HAP-1 (cell line): ENCODE measurements at regions not wholly inside any gene's neighbourhood (a gene's known extent, or its start where the extent isn't known, plus 50 kb on each side); places are given as distances from the start of the nearest gene placed in this dataset.

Experiments used
- DNase-seq, 2 experiments: peaks; one replicate each; pipeline ENCODE4 v3.0.0-alpha.2; 2016 to 2020; ENCODE audit warnings: low spot score in 2 of 2
- H3K27me3 ChIP-seq: fragments of 250-450 bp; sonication (Bioruptor Pico); 2 replicates; pipeline ENCODE4 v1.5.1; 2020; ENCODE audit warnings: low read depth, mild to moderate bottlenecking, moderate library complexity
- H3K36me3 ChIP-seq: fragments of 250-450 bp; sonication (Bioruptor Pico); replicated peaks from 2 replicates; pipeline ENCODE4 v1.5.1; 2020; ENCODE audit warnings: mild to moderate bottlenecking
- H3K4me1 ChIP-seq: fragments of 250-450 bp; sonication (Bioruptor Pico); 2 replicates; pipeline ENCODE4 v1.5.1; 2020; ENCODE audit warnings: mild to moderate bottlenecking
- H3K4me3 ChIP-seq: fragments of 250-450 bp; sonication (Bioruptor Pico); 2 replicates; pipeline ENCODE4 v1.5.1; 2020; ENCODE audit warnings: mild to moderate bottlenecking, moderate library complexity
- H3K9me3 ChIP-seq: fragments of 250-450 bp; sonication (Bioruptor Pico); 2 replicates; pipeline ENCODE4 v1.5.1; 2020; ENCODE audit warnings: mild to moderate bottlenecking, moderate library complexity
- in situ Hi-C: fragments of 300-500 bp; cut with MboI; formaldehyde crosslinking; loops from 3 replicates; pipeline ENCODE4 v1.14.3; 2020; ENCODE audit warnings: low sequenced_read_pairs, inconsistent platforms, mixed read lengths

DNA sequence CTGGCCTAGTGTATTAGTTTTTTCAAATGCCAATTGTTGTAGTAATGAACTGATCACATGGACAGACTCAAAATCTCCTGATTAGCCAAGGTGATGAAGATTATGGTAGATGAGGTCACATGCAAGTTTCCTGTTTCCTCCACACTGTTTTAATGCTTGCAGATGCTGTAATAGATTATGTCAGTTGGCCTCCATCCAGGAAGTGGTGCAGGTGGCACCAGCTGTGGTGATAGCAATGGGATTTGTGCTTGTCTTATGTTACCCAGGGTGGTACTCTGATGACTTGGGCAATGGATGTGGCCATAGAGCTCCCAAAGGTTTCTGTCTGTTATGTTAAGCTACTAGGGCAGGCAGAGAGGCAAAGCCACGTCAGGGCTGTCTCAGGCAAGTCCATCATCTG lies 332.9 kb upstream of the DDX18 start:
- no peaks in the 10 kb centered on the region for H3K4me1 ChIP-seq
- no peaks in the 10 kb centered on the region for H3K27me3 ChIP-seq
- no peak for DNase-seq
- H3K36me3 ChIP-seq: no peaks in the 10 kb centered on the region
- in situ Hi-C loops: no loop called here
- H3K4me3 ChIP-seq: no peak overlapping the region
- H3K9me3 ChIP-seq: no peaks in the 10 kb centered on the region

DNA sequence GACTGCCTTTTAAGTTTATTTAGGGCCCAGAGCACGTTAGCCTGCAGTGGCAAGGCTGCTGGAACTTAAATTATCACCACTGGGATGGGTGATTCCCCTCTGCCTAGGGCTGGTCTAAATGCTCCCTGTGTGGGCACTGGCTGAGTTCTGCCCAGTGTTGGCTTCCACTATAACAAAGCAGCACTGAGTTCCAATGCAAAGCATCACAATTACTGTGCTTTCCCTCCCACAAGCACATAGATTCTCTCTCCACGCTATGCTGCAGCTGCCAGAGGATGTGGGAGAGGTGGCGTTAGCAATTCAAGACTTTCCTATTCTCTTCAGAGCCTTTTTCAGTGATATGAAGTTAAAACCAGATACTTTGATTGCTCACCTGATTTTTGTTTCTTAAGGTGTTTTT lies 328.9 kb upstream of the DDX18 start:
- H3K4me3 ChIP-seq: no peak overlapping the region
- no peaks in the 10 kb centered on the region for H3K36me3 ChIP-seq
- no peaks in the 10 kb centered on the region for H3K27me3 ChIP-seq
- no peaks in the 10 kb centered on the region for H3K4me1 ChIP-seq
- no peaks in the 10 kb centered on the region for H3K9me3 ChIP-seq
- no peak for DNase-seq
- in situ Hi-C loops: no loop called here

DNA sequence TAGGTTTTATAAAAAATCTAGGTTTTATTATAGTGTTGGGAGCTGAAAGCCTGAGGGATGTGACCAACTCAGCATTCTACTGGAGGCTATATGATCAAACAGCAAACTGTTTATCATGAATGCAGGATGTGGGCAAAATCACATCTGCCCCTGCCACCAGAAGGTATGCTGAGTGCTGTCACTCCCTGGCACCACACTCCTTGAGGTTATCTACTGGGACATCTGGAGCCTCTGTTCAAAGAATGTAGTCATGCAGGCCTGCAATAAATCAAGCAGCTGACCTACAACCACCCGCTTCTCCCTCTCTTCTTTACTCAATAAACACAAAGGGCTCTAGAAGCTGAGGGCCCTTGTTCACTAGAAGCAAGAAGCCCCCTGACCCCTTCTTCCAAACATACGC lies 328.4 kb upstream of the DDX18 start:
- Histone ChIP-seq H3K4me1 (no peaks in the 10 kb centered on the region), H3K9me3 (no peaks in the 10 kb centered on the region), H3K4me3 (no peak overlapping the region), H3K27me3 (no peaks in the 10 kb centered on the region), H3K36me3 (no peaks in the 10 kb centered on the region)
- no peak for DNase-seq
- in situ Hi-C loops: no loop called here

DNA sequence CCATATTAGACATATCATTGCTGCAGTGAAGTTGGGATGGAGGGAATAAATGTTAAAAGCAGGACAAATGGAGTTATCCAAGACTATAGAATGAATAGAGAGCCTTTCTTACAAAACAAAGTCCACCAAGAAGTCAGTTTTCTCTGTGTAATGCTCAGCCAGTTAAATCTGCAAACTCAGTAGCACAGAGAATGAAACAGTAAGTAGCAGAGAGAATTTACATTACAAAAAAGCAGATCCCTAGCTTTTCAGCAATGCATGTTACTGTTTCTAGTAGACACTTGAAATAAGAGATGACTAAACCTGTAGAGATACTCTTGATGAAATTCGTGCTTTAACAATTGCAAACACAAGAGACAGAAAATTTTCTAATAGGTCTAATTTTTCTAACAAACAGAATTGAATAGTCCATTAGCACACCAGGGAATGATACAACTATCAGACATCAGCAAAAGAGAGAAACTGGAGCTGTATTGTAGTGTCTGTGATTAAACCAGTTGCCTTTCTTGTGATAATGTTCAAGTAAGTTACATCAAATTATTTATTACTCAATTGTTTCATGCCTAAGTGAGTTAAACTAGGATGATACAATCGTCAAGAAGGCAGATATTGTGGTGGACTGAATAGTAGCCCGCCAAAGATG lies 322.2 kb upstream of the DDX18 start:
- Histone ChIP-seq H3K9me3 (no peaks in the 10 kb centered on the region), H3K36me3 (no peaks in the 10 kb centered on the region), H3K4me1 (no peaks in the 10 kb centered on the region), H3K4me3 (no peak overlapping the region), H3K27me3 (no peaks in the 10 kb centered on the region)
- DNase-seq: no peak
- in situ Hi-C loops: no loop called here

DNA sequence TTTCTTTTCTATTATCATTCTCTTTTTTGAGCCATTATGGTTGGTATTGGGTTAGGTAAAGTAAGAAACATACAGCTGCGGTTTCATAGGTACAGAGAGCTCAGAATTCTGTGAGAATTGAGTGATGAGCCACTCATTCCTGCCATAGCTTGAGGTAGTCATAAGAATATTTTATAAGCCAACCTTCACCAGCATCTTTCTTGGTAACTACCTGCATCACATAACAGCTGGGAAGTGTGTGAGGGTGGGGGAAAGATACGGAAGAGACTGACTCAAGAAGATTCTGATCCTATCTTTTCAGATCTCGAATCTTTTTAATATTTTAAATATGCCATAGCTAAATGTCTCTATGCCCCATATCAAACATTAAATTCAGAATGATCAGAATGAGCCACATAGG lies 313.8 kb upstream of the DDX18 start:
- DNase-seq: no peak
- Histone ChIP-seq H3K4me1 (no peaks in the 10 kb centered on the region), H3K36me3 (no peaks in the 10 kb centered on the region), H3K27me3 (no peaks in the 10 kb centered on the region), H3K4me3 (no peak overlapping the region), H3K9me3 (no peaks in the 10 kb centered on the region)
- in situ Hi-C loops: no loop called here

- H3K27me3 ChIP-seq: no peaks in the 10 kb centered on the region
- in situ Hi-C loops: no loop called here
- no peaks in the 10 kb centered on the region for H3K4me1 ChIP-seq
- H3K36me3 ChIP-seq: no peaks in the 10 kb centered on the region
- no peak overlapping the region for H3K4me3 ChIP-seq
- DNase-seq: no peak
- H3K9me3 ChIP-seq: no peaks in the 10 kb centered on the region
Observed at GRCh38 chr2:117502121-117502520, 312.4 kb upstream of the DDX18 start.

GRCh38 chr2:117512307-117512706 lies 302.2 kb upstream of the DDX18 start:
- in situ Hi-C loops: no loop called here
- DNase-seq: no peak
- H3K9me3 ChIP-seq: no peaks in the 10 kb centered on the region
- H3K4me3 ChIP-seq: no peak overlapping the region
- H3K27me3 ChIP-seq: no peaks in the 10 kb centered on the region
- no peaks in the 10 kb centered on the region for H3K4me1 ChIP-seq
- H3K36me3 ChIP-seq: no peaks in the 10 kb centered on the region

DNA sequence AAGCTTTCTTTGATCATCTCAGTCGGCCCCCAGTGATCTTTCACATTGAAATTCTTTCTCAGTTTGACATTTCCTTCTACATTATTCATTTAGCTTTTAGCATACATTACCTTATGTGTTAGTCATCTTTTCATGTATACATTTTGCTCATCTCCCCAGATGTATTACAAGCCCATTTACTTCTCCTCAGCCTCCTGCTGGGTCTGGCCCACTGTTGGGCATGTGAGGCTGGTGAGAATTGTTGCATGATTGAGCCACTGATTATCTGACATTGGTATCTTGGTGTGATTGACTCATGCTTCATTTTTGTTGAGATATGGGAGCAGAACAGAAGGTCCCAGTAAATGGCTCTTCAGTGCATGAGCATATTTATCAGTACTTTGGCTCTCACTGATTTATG lies 300.1 kb upstream of the DDX18 start:
- no peaks in the 10 kb centered on the region for H3K9me3 ChIP-seq
- in situ Hi-C loops: no loop called here
- no peak overlapping the region for H3K4me3 ChIP-seq
- DNase-seq: no peak
- no peaks in the 10 kb centered on the region for H3K27me3 ChIP-seq
- no peaks in the 10 kb centered on the region for H3K4me1 ChIP-seq
- no peaks in the 10 kb centered on the region for H3K36me3 ChIP-seq

- no peaks in the 10 kb centered on the region for H3K9me3 ChIP-seq
- H3K36me3 ChIP-seq: no peaks in the 10 kb centered on the region
- DNase-seq: no peak
- in situ Hi-C loops: no loop called here
- H3K4me1 ChIP-seq: no peaks in the 10 kb centered on the region
- H3K4me3 ChIP-seq: no peak overlapping the region
- H3K27me3 ChIP-seq: no peaks in the 10 kb centered on the region
Observed at GRCh38 chr2:117519238-117519637, 295.3 kb upstream of the DDX18 start.

- no peaks in the 10 kb centered on the region for H3K9me3 ChIP-seq
- no peaks in the 10 kb centered on the region for H3K36me3 ChIP-seq
- no peak for DNase-seq
- H3K4me3 ChIP-seq: no peak overlapping the region
- in situ Hi-C loops: no loop called here
- no peaks in the 10 kb centered on the region for H3K4me1 ChIP-seq
- no peaks in the 10 kb centered on the region for H3K27me3 ChIP-seq
Observed at GRCh38 chr2:117519721-117520120, 294.8 kb upstream of the DDX18 start.

DNA sequence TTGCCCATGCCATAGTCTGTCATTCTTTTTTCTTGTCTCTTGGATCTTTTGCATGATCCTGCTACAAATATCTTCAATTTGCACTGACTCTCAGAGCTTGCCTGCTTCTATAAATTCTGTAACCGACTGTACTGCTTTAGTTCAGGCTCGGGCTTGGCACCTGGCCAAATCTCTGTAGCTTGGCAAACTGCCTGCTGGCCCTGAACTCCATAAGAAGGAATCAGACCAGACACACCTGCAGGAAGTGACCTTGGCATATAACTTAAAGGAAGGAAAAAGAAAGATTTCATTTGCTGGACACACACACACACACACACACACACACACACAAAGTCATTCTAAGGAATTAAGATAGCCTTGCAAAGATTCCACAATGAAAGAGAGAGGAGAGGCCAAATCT lies 291.2 kb upstream of the DDX18 start:
- no peaks in the 10 kb centered on the region for H3K9me3 ChIP-seq
- peak in 1 of 2 experiments; percentile 21 for DNase-seq
- in situ Hi-C loops: no loop called here

GRCh38 chr2:117523711-117524238 lies 290.7 kb upstream of the DDX18 start:
- H3K4me1 ChIP-seq: no peaks in the 10 kb centered on the region
- no peaks in the 10 kb centered on the region for H3K27me3 ChIP-seq
- no peak overlapping the region for H3K4me3 ChIP-seq
- DNase-seq: no peak
- no peaks in the 10 kb centered on the region for H3K9me3 ChIP-seq
- H3K36me3 ChIP-seq: no peaks in the 10 kb centered on the region
- in situ Hi-C loops: no loop called here

More for the DNA sequence above, 291.2 kb upstream of the DDX18 start:
- no peak overlapping the region for H3K4me3 ChIP-seq
- no peaks in the 10 kb centered on the region for H3K36me3 ChIP-seq
- no peaks in the 10 kb centered on the region for H3K4me1 ChIP-seq
- H3K27me3 ChIP-seq: no peaks in the 10 kb centered on the region

GRCh38 chr2:117536139-117536538 lies 278.4 kb upstream of the DDX18 start:
- in situ Hi-C loops: no loop called here
- Histone ChIP-seq H3K9me3 (no peaks in the 10 kb centered on the region; the same call in 1 of the 2 replicates), H3K4me3 (no peak overlapping the region), H3K27me3 (no peaks in the 10 kb centered on the region), H3K4me1 (no peaks in the 10 kb centered on the region), H3K36me3 (no peaks in the 10 kb centered on the region)
- DNase-seq: peak in 1 of 2 experiments; percentile 13

- H3K9me3 ChIP-seq: no peaks in the 10 kb centered on the region; the same call in 1 of the 2 replicates
- no peaks in the 10 kb centered on the region for H3K4me1 ChIP-seq
- in situ Hi-C loops: no loop called here
- H3K27me3 ChIP-seq: no peaks in the 10 kb centered on the region
- no peaks in the 10 kb centered on the region for H3K36me3 ChIP-seq
- DNase-seq: peak in 1 of 2 experiments; percentile 7
- no peak overlapping the region for H3K4me3 ChIP-seq
Observed at GRCh38 chr2:117537032-117537431, 277.5 kb upstream of the DDX18 start.

DNA sequence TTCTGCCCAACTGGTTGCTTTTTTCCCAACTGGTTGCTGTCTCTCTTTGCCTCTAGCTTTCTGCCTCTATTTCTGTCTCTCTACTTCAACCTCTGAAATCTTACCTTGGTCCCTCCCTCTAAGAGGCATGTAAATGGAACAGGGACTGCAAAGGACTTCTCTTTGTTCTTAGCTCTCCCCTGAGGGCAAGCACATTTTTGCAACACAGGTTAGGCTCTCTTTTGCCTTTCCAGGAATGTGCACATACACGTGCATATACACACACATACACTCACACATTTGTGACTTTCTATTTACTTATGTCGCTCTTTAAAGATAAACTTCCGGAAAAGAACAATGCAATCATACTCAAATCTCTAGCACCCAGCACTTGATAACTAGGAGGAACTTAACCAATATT lies 262.6 kb upstream of the DDX18 start:
- in situ Hi-C loops: no loop called here
- Histone ChIP-seq H3K36me3 (no peaks in the 10 kb centered on the region), H3K4me1 (no peaks in the 10 kb centered on the region), H3K9me3 (no peaks in the 10 kb centered on the region), H3K27me3 (no peaks in the 10 kb centered on the region), H3K4me3 (no peak overlapping the region)
- no peak for DNase-seq
